Activated CD8-positive, alpha-beta T cell treated with anti-CD3 and anti-CD28 coated beads for 36 hours (primary cell): ENCODE measurements at regions not wholly inside any gene's neighbourhood (a gene's known extent, or its start where the extent isn't known, plus 50 kb on each side); places are given as distances from the start of the nearest gene placed in this dataset.

ENCODE experiments used
- ATAC-seq: fragments of 200-7000 bp; cut with Tn5 transposase; one replicate; pipeline ENCODE4 v1.10.0; 2021; ENCODE audit warnings: mild to moderate bottlenecking, moderate library complexity
- CTCF ChIA-PET: fragments of 350-600 bp; sonication (Branson Sonifier 250); formaldehyde crosslinking; loops from one replicate; lab custom pipeline; 2021; ENCODE audit warnings: antibody characterized with exemption; lab: Charles Lee
- POLR2A ChIA-PET: fragments of 350-600 bp; sonication (Branson Sonifier 250); formaldehyde crosslinking; loops from one replicate; lab custom pipeline; 2021; ENCODE audit warnings: antibody characterized with exemption; lab: Charles Lee
- DNase-seq: peaks from one replicate; pipeline ENCODE4 v3.0.0-alpha.2; 2020
- H3K27ac Mint-ChIP-seq: one replicate; pipeline ENCODE4 v1.8.0; 2021; ENCODE audit warnings: mild to moderate bottlenecking, mixed read lengths
- H3K27me3 Mint-ChIP-seq: one replicate; pipeline ENCODE4 v1.8.0; 2021; ENCODE audit warnings: mixed read lengths
- H3K36me3 Mint-ChIP-seq: one replicate; pipeline ENCODE4 v1.8.0; 2021; ENCODE audit warnings: low read depth, mixed read lengths
- H3K4me1 Mint-ChIP-seq: one replicate; pipeline ENCODE4 v1.8.0; 2021; ENCODE audit warnings: low read depth, mixed read lengths
- H3K4me3 Mint-ChIP-seq: one replicate; pipeline ENCODE4 v1.8.0; 2021; ENCODE audit warnings: mild to moderate bottlenecking, moderate library complexity, mixed read lengths
- H3K9me3 Mint-ChIP-seq: one replicate; pipeline ENCODE4 v1.8.0; 2021; ENCODE audit warnings: mixed read lengths
- intact Hi-C: fragments of 100-400 bp; cut with micrococcal nuclease; formaldehyde crosslinking; loops from one replicate; pipeline ENCODE4 v1.10.0; 2022
- TF ChIP-seq, protein P1 (sequence below): fragments of 200-600 bp; IDR thresholded peaks from one replicate; pipeline ENCODE4 v1.8.0; 2022; ENCODE audit warnings: antibody characterized with exemption, mild to moderate bottlenecking

DNA sequence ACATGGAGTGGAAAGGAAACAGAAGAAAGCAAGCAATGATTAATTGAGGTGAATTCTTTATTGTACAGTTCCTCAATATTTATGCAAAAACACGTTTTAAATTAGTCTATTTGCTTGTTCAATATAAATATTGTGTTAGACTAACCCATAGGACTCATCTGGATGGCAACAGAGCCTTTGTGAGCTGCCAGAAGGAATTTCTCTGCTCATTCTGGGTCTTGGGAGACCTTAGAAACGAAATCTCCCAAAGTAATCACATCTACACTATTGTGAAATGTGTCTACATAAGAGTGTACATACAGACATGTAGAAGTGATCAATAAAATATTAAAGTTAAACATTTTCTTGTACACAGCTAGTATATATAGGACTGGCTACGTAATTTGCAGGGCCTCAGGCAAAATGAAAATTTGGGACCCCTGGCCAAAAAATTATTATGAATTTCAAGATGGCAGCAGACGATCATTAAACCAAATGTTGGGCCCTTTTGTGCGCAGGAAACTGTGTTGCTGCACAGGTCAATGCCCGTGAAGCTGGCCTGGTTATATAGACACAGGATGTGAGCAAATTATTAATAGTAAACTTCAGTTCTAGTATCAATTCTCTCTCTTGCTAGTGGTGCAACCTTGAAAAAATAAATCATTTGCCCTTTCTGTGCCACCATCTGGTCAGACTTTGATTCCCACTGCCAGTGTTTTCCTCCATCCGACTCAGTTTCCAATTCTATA lies 83.3 kb downstream of the MINAR1 start:
- intact Hi-C loops = no loop called here
- POLR2A ChIA-PET = no interaction called here

DNA sequence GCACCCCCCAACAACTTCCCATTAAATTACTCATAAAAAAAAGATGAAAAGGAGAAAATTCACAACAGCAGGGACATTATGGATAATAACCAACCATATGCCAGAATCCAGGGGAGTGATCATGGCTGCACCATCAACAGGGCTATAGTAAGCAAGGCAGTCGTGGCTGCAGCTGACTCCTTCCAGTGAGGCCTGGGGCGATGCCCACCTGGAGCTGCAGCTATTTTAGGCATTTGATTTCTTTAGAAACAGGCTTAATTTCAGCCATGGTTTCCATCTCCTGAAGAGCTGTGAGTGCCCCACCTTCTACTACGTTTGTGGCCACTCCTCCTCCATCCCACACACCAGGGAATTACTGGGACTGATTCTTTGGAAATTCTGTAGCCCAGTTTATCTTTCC lies 84.0 kb downstream of the MINAR1 start:
- DNase-seq (no peak), ATAC-seq (no peak)
- Mint-ChIP-seq H3K27me3 (peaks cover 11% of the 10 kb centered on the region), H3K4me1 (no peaks in the 10 kb centered on the region), H3K9me3 (no peaks in the 10 kb centered on the region), H3K36me3 (no peaks in the 10 kb centered on the region), H3K27ac (no peak overlapping the region), H3K4me3 (no peak overlapping the region)
- intact Hi-C loops = no loop called here
- TF ChIP-seq, protein P1, sequence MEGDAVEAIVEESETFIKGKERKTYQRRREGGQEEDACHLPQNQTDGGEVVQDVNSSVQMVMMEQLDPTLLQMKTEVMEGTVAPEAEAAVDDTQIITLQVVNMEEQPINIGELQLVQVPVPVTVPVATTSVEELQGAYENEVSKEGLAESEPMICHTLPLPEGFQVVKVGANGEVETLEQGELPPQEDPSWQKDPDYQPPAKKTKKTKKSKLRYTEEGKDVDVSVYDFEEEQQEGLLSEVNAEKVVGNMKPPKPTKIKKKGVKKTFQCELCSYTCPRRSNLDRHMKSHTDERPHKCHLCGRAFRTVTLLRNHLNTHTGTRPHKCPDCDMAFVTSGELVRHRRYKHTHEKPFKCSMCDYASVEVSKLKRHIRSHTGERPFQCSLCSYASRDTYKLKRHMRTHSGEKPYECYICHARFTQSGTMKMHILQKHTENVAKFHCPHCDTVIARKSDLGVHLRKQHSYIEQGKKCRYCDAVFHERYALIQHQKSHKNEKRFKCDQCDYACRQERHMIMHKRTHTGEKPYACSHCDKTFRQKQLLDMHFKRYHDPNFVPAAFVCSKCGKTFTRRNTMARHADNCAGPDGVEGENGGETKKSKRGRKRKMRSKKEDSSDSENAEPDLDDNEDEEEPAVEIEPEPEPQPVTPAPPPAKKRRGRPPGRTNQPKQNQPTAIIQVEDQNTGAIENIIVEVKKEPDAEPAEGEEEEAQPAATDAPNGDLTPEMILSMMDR = no peak
- POLR2A ChIA-PET = no interaction called here
- CTCF ChIA-PET = no interaction called here

More for the DNA sequence above, 83.3 kb downstream of the MINAR1 start:
- CTCF ChIA-PET = no interaction called here
- ATAC-seq (no peak), DNase-seq (no peak)
- H3K4me3 Mint-ChIP-seq = no peak overlapping the region
- no peaks in the 10 kb centered on the region for H3K9me3 Mint-ChIP-seq
- no peaks in the 10 kb centered on the region for H3K36me3 Mint-ChIP-seq
- H3K27ac Mint-ChIP-seq = no peak overlapping the region
- peaks cover 7% of the 10 kb centered on the region for H3K27me3 Mint-ChIP-seq
- no peaks in the 10 kb centered on the region for H3K4me1 Mint-ChIP-seq
- TF ChIP-seq, protein P1 = no peak

DNA sequence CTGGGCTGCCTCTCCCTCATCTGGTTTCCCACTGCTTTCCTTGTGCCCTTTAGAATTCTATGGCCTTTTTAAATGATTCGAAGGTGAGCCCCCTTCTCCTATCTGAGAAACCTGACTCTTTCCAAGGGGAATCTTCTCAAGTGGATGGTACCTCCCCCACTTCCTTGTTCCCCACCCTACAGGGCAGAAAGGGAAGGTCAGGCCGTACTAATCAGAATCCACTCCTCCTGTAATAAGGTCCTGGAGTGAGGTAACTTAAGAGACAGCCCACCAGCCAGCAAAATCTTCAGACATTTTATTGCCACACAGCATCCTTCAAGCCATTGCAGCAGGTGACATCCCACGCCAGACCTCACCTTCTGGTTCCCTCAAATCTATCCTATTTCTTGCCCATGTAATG lies 84.5 kb downstream of the MINAR1 start:
- ChIA-PET POLR2A (no interaction called here), CTCF (no interaction called here)
- DNase-seq (no peak), ATAC-seq (no peak)
- Mint-ChIP-seq H3K9me3 (no peaks in the 10 kb centered on the region), H3K4me1 (no peaks in the 10 kb centered on the region), H3K27ac (no peak overlapping the region), H3K27me3 (peaks cover 11% of the 10 kb centered on the region), H3K36me3 (no peaks in the 10 kb centered on the region), H3K4me3 (no peak overlapping the region)
- intact Hi-C loops = no loop called here
- TF ChIP-seq, protein P1 = no peak

DNA sequence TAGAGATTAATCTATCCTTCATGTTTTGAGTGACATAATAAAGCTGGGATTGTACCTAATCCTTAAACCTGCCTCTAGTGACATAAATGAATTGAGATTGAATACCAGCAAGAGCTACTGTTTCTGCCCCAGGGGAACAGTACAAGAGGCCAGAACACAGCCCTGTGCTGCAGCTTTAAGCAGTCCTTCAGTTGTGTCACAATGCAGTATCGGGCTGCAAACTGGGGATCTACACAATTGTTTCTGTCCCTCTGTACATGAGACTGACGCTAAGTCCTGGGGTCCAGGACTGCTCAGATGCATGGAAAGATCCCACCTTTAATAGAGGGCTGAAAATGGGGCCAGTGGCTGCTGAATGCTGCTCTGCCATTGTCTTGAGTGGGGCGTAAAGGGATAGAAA lies 87.5 kb downstream of the MINAR1 start:
- H3K36me3 Mint-ChIP-seq = no peaks in the 10 kb centered on the region
- no peaks in the 10 kb centered on the region for H3K9me3 Mint-ChIP-seq
- no peak overlapping the region for H3K27ac Mint-ChIP-seq
- peaks cover 9% of the 10 kb centered on the region for H3K27me3 Mint-ChIP-seq
- TF ChIP-seq, protein P1 = no peak
- intact Hi-C loops = no loop called here
- H3K4me1 Mint-ChIP-seq = no peaks in the 10 kb centered on the region
- ChIA-PET CTCF (no interaction called here), POLR2A (interaction anchor here (1.0 kb wide), 1 partner anchor 17 kb away, joined by 3 read pairs; no protein-coding TSS in a partner anchor)
- no peak overlapping the region for H3K4me3 Mint-ChIP-seq
- ATAC-seq = no peak
- no peak for DNase-seq

DNA sequence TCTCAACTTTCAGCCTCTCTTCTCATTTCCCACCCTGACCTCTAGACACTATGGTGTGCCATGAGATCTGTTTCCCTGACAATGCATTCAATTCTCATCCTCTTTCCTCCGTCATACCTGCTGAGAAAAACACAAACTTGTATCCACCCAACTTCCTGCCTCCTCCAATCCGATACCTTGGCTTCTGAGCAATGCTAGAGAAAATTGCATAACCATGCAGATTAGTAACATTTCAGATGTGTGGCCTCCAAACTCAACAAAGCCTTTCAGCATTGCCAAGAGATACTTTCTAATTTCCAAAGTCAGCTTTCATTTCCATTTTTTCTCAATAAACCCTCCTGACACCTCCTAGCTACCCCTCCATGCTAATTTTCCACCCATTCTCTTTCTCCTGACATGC lies 88.5 kb downstream of the MINAR1 start:
- H3K36me3 Mint-ChIP-seq = no peaks in the 10 kb centered on the region
- TF ChIP-seq, protein P1 = no peak
- POLR2A ChIA-PET = no interaction called here
- DNase-seq (no peak), ATAC-seq (no peak)
- no peak overlapping the region for H3K27ac Mint-ChIP-seq
- H3K4me1 Mint-ChIP-seq = no peaks in the 10 kb centered on the region
- CTCF ChIA-PET = no interaction called here
- peaks cover 10% of the 10 kb centered on the region for H3K27me3 Mint-ChIP-seq
- H3K9me3 Mint-ChIP-seq = no peaks in the 10 kb centered on the region
- H3K4me3 Mint-ChIP-seq = no peak overlapping the region
- intact Hi-C loops = no loop called here
